Sigmoid colon (tissue), 4 donors: ENCODE measurements at regions not wholly inside any gene's neighbourhood (a gene's known extent, or its start where the extent isn't known, plus 50 kb on each side); places are given as distances from the start of the nearest gene placed in this dataset.

Experiments
- EP300 ChIP-seq, 4 donors: sonication (generic); formaldehyde crosslinking; IDR thresholded peaks; one replicate each; pipeline ENCODE4 v1.6.1; 2017; ENCODE audit warnings: antibody characterized with exemption in 4 of 4
- TF ChIP-seq, protein P1 (sequence below), 4 experiments: fragments of 450-650 bp in 3 of 4; fragments of 200-600 bp in 1 of 4; IDR thresholded peaks; one replicate each; pipeline ENCODE4 v1.5.1; 2016 to 2019; ENCODE audit warnings: antibody characterized with exemption in 4 of 4, mild to moderate bottlenecking in 3 of 4, moderate library complexity in 2 of 4

DNA sequence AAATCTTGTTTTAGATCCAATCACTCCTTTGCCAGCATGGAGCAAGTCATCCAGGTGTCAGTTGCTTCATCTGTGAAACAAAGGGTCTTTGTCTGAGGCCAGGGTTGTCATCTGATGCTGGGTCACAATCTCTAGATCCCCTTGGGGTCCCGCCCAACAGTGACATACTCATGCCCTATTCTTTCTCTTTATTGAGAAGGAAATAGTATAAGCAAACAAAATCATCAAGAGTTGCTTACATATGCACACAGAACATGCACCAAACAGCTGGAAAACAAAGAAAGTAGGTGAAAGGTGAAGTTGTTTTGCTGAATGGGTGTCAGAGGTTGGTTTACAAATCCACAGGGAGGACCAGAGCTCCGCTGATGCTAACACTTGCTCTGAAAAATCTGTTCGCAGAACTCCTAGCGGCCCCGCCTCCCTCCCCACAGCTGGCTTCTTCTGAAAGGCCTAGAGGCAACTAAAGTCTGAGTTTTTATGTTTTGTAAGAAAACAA lies 106.1 kb upstream of the SLC44A1 start:
- TF ChIP-seq EP300 (IDR thresholded peaks at IDR 0.05): no peak
- TF ChIP-seq, protein P1, sequence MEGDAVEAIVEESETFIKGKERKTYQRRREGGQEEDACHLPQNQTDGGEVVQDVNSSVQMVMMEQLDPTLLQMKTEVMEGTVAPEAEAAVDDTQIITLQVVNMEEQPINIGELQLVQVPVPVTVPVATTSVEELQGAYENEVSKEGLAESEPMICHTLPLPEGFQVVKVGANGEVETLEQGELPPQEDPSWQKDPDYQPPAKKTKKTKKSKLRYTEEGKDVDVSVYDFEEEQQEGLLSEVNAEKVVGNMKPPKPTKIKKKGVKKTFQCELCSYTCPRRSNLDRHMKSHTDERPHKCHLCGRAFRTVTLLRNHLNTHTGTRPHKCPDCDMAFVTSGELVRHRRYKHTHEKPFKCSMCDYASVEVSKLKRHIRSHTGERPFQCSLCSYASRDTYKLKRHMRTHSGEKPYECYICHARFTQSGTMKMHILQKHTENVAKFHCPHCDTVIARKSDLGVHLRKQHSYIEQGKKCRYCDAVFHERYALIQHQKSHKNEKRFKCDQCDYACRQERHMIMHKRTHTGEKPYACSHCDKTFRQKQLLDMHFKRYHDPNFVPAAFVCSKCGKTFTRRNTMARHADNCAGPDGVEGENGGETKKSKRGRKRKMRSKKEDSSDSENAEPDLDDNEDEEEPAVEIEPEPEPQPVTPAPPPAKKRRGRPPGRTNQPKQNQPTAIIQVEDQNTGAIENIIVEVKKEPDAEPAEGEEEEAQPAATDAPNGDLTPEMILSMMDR (IDR thresholded peaks at IDR 0.05): no peak
